ENCODE measurements at regions not wholly inside any gene's neighbourhood (a gene's known extent, or its start where the extent isn't known, plus 50 kb on each side); places are given as distances from the start of the nearest gene placed in this dataset.

DNA sequence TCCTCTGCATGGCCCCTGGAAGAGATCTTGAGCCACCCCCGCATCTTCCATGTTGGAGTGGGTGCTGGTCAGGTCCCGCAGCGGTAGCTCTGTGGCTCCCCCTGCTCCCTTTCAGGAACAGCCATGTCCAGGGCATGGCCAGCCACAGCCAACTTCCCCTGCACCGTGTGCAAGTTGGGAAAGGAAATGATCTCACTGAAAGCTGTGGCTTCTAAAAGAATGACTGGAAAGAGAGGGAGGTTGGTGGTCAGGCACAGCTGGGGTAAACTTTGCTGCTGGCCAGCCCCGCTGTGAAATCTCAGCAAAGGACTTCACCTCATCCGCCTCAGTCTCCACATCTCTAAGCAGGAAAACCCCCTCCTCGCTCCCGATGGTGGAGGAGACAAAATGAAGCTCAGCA is 153.6 kb upstream of the CST7 start:
- TF ChIP-seq CTCF (IDR thresholded peaks at IDR 0.05) (no peak), TCF7L2 (IDR thresholded peaks at IDR 0.05; ENCODE audit: low read depth, low read length) (no peak), POLR2AphosphoS5 (IDR thresholded peaks at IDR 0.05; ENCODE audit: low read depth, low read length) (no peak), SIN3A (IDR thresholded peaks at IDR 0.05; ENCODE audit: borderline replicate concordance, insufficient read depth, low read depth, low read length) (no peak)
- TF ChIP-seq, protein P1, sequence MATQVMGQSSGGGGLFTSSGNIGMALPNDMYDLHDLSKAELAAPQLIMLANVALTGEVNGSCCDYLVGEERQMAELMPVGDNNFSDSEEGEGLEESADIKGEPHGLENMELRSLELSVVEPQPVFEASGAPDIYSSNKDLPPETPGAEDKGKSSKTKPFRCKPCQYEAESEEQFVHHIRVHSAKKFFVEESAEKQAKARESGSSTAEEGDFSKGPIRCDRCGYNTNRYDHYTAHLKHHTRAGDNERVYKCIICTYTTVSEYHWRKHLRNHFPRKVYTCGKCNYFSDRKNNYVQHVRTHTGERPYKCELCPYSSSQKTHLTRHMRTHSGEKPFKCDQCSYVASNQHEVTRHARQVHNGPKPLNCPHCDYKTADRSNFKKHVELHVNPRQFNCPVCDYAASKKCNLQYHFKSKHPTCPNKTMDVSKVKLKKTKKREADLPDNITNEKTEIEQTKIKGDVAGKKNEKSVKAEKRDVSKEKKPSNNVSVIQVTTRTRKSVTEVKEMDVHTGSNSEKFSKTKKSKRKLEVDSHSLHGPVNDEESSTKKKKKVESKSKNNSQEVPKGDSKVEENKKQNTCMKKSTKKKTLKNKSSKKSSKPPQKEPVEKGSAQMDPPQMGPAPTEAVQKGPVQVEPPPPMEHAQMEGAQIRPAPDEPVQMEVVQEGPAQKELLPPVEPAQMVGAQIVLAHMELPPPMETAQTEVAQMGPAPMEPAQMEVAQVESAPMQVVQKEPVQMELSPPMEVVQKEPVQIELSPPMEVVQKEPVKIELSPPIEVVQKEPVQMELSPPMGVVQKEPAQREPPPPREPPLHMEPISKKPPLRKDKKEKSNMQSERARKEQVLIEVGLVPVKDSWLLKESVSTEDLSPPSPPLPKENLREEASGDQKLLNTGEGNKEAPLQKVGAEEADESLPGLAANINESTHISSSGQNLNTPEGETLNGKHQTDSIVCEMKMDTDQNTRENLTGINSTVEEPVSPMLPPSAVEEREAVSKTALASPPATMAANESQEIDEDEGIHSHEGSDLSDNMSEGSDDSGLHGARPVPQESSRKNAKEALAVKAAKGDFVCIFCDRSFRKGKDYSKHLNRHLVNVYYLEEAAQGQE (IDR thresholded peaks at IDR 0.05; ENCODE audit: insufficient read depth in 1 of 2, low read depth in 2 of 2, low read length in 1 of 2), result no peak
